Common myeloid progenitor, CD34-positive (primary cell): ENCODE measurements at regions not wholly inside any gene's neighbourhood (a gene's known extent, or its start where the extent isn't known, plus 50 kb on each side); places are given as distances from the start of the nearest gene placed in this dataset.
"Not testable (repeated sequence)": the region's sequence is repeated elsewhere in the genome, so short reads cannot be mapped to it uniquely, and the experiment has no call there.

ENCODE experiments used
- CTCF ChIA-PET: fragments of 350-600 bp; sonication (Branson Sonifier 250); formaldehyde crosslinking; loops from one replicate; lab custom pipeline; 2021; ENCODE audit warnings: antibody characterized with exemption; lab: Charles Lee
- POLR2A ChIA-PET: fragments of 350-600 bp; sonication (Branson Sonifier 250); formaldehyde crosslinking; loops from one replicate; lab custom pipeline; 2021; ENCODE audit warnings: antibody characterized with exemption; lab: Charles Lee
- DNase-seq, 3 donors: peaks; one replicate each; pipeline versions ENCODE4 v3.0.0 to v3.0.0-alpha.2; 2013
- H3K27ac ChIP-seq, 2 experiments: 1 replicate in 1 of 2; 2 replicates in 1 of 2; pipeline ENCODE4 v1.7.0; 2013; ENCODE audit warnings: inconsistent platforms in 2 of 2, low read length in 2 of 2, mild to moderate bottlenecking in 2 of 2, low read depth in 1 of 2, moderate library complexity in 1 of 2; ENCODE audit not compliant: severe bottlenecking in 2 of 2, insufficient read depth in 1 of 2, poor library complexity in 1 of 2
- H3K27me3 ChIP-seq, 5 experiments: replicated peaks in 2 of 5; 1 replicate in 3 of 5; 2 replicates in 2 of 5; pipeline versions ENCODE4 v1.6.1 to v1.7.0; 2013; ENCODE audit warnings: low read length in 4 of 5, mild to moderate bottlenecking in 2 of 5, moderate library complexity in 2 of 5, inconsistent platforms in 1 of 5; ENCODE audit not compliant: insufficient read depth in 5 of 5, control insufficient read depth in 4 of 5
- H3K36me3 ChIP-seq, 4 experiments: 1 replicate in 2 of 4; 2 replicates in 2 of 4; pipeline versions ENCODE4 v1.6.1 to v1.7.0; 2013; ENCODE audit warnings: low read length in 3 of 4, control low read depth in 1 of 4, mild to moderate bottlenecking in 1 of 4; ENCODE audit not compliant: control insufficient read depth in 4 of 4, insufficient read depth in 4 of 4
- H3K4me1 ChIP-seq, 4 experiments: 1 replicate in 3 of 4; 2 replicates in 1 of 4; pipeline versions ENCODE4 v1.6.1 to v1.7.1; 2013; ENCODE audit warnings: low read length in 3 of 4, mild to moderate bottlenecking in 3 of 4, control low read depth in 1 of 4, inconsistent platforms in 1 of 4, moderate library complexity in 1 of 4; ENCODE audit not compliant: control insufficient read depth in 4 of 4, insufficient read depth in 4 of 4; ENCODE audit errors: control extremely low read depth in 1 of 4
- H3K4me3 ChIP-seq, 7 experiments: 1 replicate in 4 of 7; 2 replicates in 3 of 7; pipeline versions ENCODE4 v1.5.1 to v1.7.0; 2013; ENCODE audit warnings: mild to moderate bottlenecking in 7 of 7, low read length in 6 of 7, moderate library complexity in 6 of 7, inconsistent platforms in 2 of 7, low read depth in 2 of 7, control low read depth in 1 of 7; ENCODE audit not compliant: insufficient read depth in 4 of 7, control insufficient read depth in 1 of 7; ENCODE audit errors: extremely low read depth in 1 of 7
- H3K9me3 ChIP-seq, 5 experiments: 1 replicate in 4 of 5; 2 replicates in 1 of 5; pipeline versions ENCODE4 v1.6.1 to v1.7.1; 2013; ENCODE audit warnings: low read length in 4 of 5, mild to moderate bottlenecking in 2 of 5, inconsistent platforms in 1 of 5, low read depth in 1 of 5, moderate library complexity in 1 of 5; ENCODE audit not compliant: control insufficient read depth in 4 of 5, insufficient read depth in 2 of 5; ENCODE audit errors: control extremely low read depth in 1 of 5
- WGBS: methylation state at CpG from one replicate; pipeline ENCODE4 v1.1.5; 2013; ENCODE audit not compliant: insufficient coverage; 5-methylcytosine and 5-hydroxymethylcytosine counted together

GRCh38 chr20:51922812-51923211 lies 120.5 kb upstream of the SALL4 start:
- H3K27me3 ChIP-seq, CTCF ChIA-PET, H3K27ac ChIP-seq, H3K36me3 ChIP-seq, H3K9me3 ChIP-seq, H3K4me3 ChIP-seq, DNase-seq: not testable (repeated sequence)
- POLR2A ChIA-PET: interaction anchor here (0.6 kb wide), 1 partner anchor 106 kb away, joined by 3 read pairs; no protein-coding TSS in a partner anchor
- H3K4me1 ChIP-seq: peaks cover 5 to 17% (median 11%) of the 10 kb centered on the region in 4 experiments
- 99% methylated on average over 9 of the region's 12 CpGs for WGBS

GRCh38 chr20:51918561-51918960 lies 116.2 kb upstream of the SALL4 start:
- Histone ChIP-seq H3K36me3 (no peaks in the 10 kb centered on the region), H3K4me1 (peaks cover 0 to 2% (median under 1%) of the 10 kb centered on the region in 4 experiments), H3K4me3 (no peak overlapping the region), H3K27me3 (no peaks in the 10 kb centered on the region), H3K27ac (no peak overlapping the region), H3K9me3 (no peaks in the 10 kb centered on the region)
- 91% methylated on average over 4 of the region's 7 CpGs for WGBS
- POLR2A ChIA-PET: no interaction called here
- DNase-seq: no peak
- CTCF ChIA-PET: interaction anchor here (1.9 kb wide), 1 partner anchor 13 kb away, joined by 4 read pairs; no protein-coding TSS in a partner anchor

- Histone ChIP-seq H3K4me1 (peaks cover 0 to 2% (median under 1%) of the 10 kb centered on the region in 4 experiments), H3K27me3 (no peaks in the 10 kb centered on the region), H3K9me3 (no peaks in the 10 kb centered on the region), H3K4me3 (no peak overlapping the region), H3K27ac (no peak overlapping the region), H3K36me3 (no peaks in the 10 kb centered on the region)
- CTCF ChIA-PET: interaction anchor here (0.6 kb wide), 1 partner anchor 194 kb away, joined by 3 read pairs; no protein-coding TSS in a partner anchor
- WGBS: no CpG with 5 or more reads among the region's 4 CpGs
- POLR2A ChIA-PET: interaction anchor here (0.6 kb wide), 1 partner anchor 100 kb away, joined by 3 read pairs; no protein-coding TSS in a partner anchor
- DNase-seq: no peak
These were observed 115.7 kb upstream of the SALL4 start for GRCh38 chr20:51917886-51918535.

DNA sequence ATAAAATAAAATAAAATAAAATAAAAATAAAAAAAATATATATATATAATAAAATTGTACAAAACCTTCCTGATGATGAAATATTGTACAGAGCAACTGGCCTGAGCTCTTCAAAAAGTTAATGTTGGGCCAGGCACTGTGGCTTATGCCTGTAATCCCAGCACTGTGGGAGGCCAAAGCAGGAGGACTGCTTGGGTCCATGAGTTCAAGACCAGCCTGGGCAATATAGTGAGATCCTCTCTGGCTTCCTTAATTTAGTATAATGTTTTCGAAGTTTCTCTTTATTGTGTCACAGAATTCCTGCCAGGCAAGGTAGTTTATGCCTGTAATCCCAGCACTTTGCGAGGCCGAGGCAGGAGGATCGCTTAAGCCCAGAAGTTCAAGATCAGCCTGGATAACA lies 113.9 kb upstream of the SALL4 start:
- H3K27me3 ChIP-seq: no peaks in the 10 kb centered on the region
- POLR2A ChIA-PET: no interaction called here
- CTCF ChIA-PET: no interaction called here
- H3K27ac ChIP-seq: no peak overlapping the region
- H3K4me3 ChIP-seq: no peak overlapping the region
- no peak for DNase-seq
- H3K9me3 ChIP-seq: no peaks in the 10 kb centered on the region
- H3K36me3 ChIP-seq: no peaks in the 10 kb centered on the region
- H3K4me1 ChIP-seq: peaks cover 0 to 2% (median under 1%) of the 10 kb centered on the region in 4 experiments
- 100% methylated on average over 1 of the region's 4 CpGs for WGBS

- Histone ChIP-seq H3K4me3 (no peak overlapping the region), H3K4me1 (peaks cover 0 to under 1% (median 0%) of the 10 kb centered on the region in 4 experiments), H3K27me3 (peaks cover 0 to 3% (median 0%) of the 10 kb centered on the region in 5 experiments), H3K9me3 (no peaks in the 10 kb centered on the region), H3K27ac (no peak overlapping the region), H3K36me3 (no peaks in the 10 kb centered on the region)
- ChIA-PET POLR2A (no interaction called here), CTCF (no interaction called here)
- DNase-seq: no peak
- 89% methylated on average over 3 of the region's 8 CpGs for WGBS
These were observed 112.4 kb upstream of the SALL4 start for GRCh38 chr20:51914758-51915157.

- H3K4me3 ChIP-seq: no peak overlapping the region
- H3K27ac ChIP-seq: no peak overlapping the region
- H3K36me3 ChIP-seq: no peaks in the 10 kb centered on the region
- WGBS: 98% methylated on average over 6 of the region's 7 CpGs
- peaks cover 0 to 3% (median 0%) of the 10 kb centered on the region in 5 experiments for H3K27me3 ChIP-seq
- H3K4me1 ChIP-seq: peaks cover 0 to 2% (median 0%) of the 10 kb centered on the region in 4 experiments
- no peaks in the 10 kb centered on the region for H3K9me3 ChIP-seq
- no peak for DNase-seq
- CTCF ChIA-PET: no interaction called here
- POLR2A ChIA-PET: no interaction called here
These were observed 108.2 kb upstream of the SALL4 start for GRCh38 chr20:51910321-51911050.

- H3K36me3 ChIP-seq: no peaks in the 10 kb centered on the region
- peaks cover 0 to 2% (median 0%) of the 10 kb centered on the region in 4 experiments for H3K4me1 ChIP-seq
- DNase-seq: no peak
- peaks cover 0 to 3% (median 0%) of the 10 kb centered on the region in 5 experiments for H3K27me3 ChIP-seq
- H3K27ac ChIP-seq: no peak overlapping the region
- CTCF ChIA-PET: no interaction called here
- POLR2A ChIA-PET: no interaction called here
- no peaks in the 10 kb centered on the region for H3K9me3 ChIP-seq
- H3K4me3 ChIP-seq: no peak overlapping the region
- WGBS: no CpG with 5 or more reads among the region's 1 CpG
These were observed 104.4 kb upstream of the SALL4 start for GRCh38 chr20:51906679-51907078.
